Neural cell (in vitro differentiated cells): ENCODE measurements at regions not wholly inside any gene's neighbourhood (a gene's known extent, or its start where the extent isn't known, plus 50 kb on each side); places are given as distances from the start of the nearest gene placed in this dataset.

Experiments
- H2AFZ ChIP-seq: fragments of 200-600, 300-800 bp; sonication (generic), shearing (Covaris generic); 2 replicates; pipeline ENCODE4 v1.6.0; 2014; ENCODE audit warnings: low read depth, mild to moderate bottlenecking, antibody characterized with exemption, low read length, moderate library complexity
- H3F3A ChIP-seq: fragments of 200-600 bp; shearing (Covaris generic); 2 replicates; pipeline ENCODE4 v1.6.1; 2016; ENCODE audit warnings: mild to moderate bottlenecking, moderate library complexity, mixed read lengths, antibody characterized with exemption, low read length; ENCODE audit not compliant: insufficient read depth, poor library complexity, severe bottlenecking
- H3K27ac ChIP-seq: fragments of 200-600, 300-800 bp; sonication (generic), shearing (Covaris generic); 2 replicates; pipeline ENCODE4 v1.5.1; 2014; ENCODE audit warnings: mild to moderate bottlenecking, low read length, moderate library complexity
- H3K27me3 ChIP-seq: fragments of 300-800, 200-600 bp; sonication (generic), shearing (Covaris generic); 2 replicates; pipeline ENCODE4 v1.6.0; 2014; ENCODE audit warnings: mild to moderate bottlenecking, low read depth, low read length, moderate library complexity; ENCODE audit not compliant: insufficient read depth
- H3K36me3 ChIP-seq: fragments of 300-800, 200-600 bp; sonication (generic), shearing (Covaris generic); 2 replicates; pipeline ENCODE4 v1.5.1; 2014; ENCODE audit warnings: mild to moderate bottlenecking, antibody characterized with exemption, low read length, moderate library complexity; ENCODE audit not compliant: insufficient read depth
- H3K4me2 ChIP-seq: fragments of 300-800, 200-600 bp; sonication (generic), shearing (Covaris generic); 2 replicates; pipeline ENCODE4 v1.6.0; 2014; ENCODE audit warnings: mild to moderate bottlenecking, low read length
- H3K4me3 ChIP-seq: fragments of 300-800, 200-600 bp; sonication (generic), shearing (Covaris generic); 2 replicates; pipeline ENCODE4 v1.5.1; 2014; ENCODE audit warnings: mild to moderate bottlenecking, low read length, moderate library complexity
- H3K79me2 ChIP-seq: fragments of 200-600 bp; shearing (Covaris generic); replicated peaks from 2 replicates; pipeline ENCODE4 v1.6.0; 2014; ENCODE audit warnings: mild to moderate bottlenecking, low read length, moderate library complexity; ENCODE audit not compliant: insufficient read depth
- H3K9ac ChIP-seq: fragments of 300-800, 200-600 bp; sonication (generic), shearing (Covaris generic); 2 replicates; pipeline ENCODE4 v1.6.1; 2016; ENCODE audit warnings: mild to moderate bottlenecking, low read length, mixed read lengths
- H3K9me2 ChIP-seq: fragments of 200-600 bp; shearing (Covaris generic); 2 replicates; pipeline ENCODE4 v1.6.1; 2016; ENCODE audit warnings: mild to moderate bottlenecking, low read length, mixed read lengths; ENCODE audit not compliant: insufficient read depth
- H3K9me3 ChIP-seq: fragments of 200-600, 300-800 bp; sonication (generic), shearing (Covaris generic); 2 replicates; pipeline ENCODE4 v1.6.1; 2016; ENCODE audit warnings: mild to moderate bottlenecking, mixed run types, low read length, moderate library complexity, mixed read lengths
- H4K20me1 ChIP-seq: fragments of 200-600 bp; shearing (Covaris generic); 2 replicates; pipeline ENCODE4 v1.6.1; 2016; ENCODE audit warnings: mild to moderate bottlenecking, mixed run types; ENCODE audit not compliant: insufficient read depth
- CTCF ChIP-seq: fragments of 450-650 bp; IDR thresholded peaks from 2 replicates; pipeline ENCODE4 v1.5.1; 2014; ENCODE audit warnings: antibody characterized with exemption, mild to moderate bottlenecking, moderate library complexity; ENCODE audit not compliant: poor library complexity, severe bottlenecking
- EP300 ChIP-seq: fragments of 450-650 bp; conservative IDR thresholded peaks from 2 replicates; pipeline ENCODE4 v1.6.1; 2014; ENCODE audit warnings: antibody characterized with exemption, mild to moderate bottlenecking, moderate library complexity; ENCODE audit not compliant: poor library complexity, severe bottlenecking
- EZH2 ChIP-seq: fragments of 200-600, 300-800 bp; shearing (Covaris generic), sonication (generic); IDR thresholded peaks from 2 replicates; pipeline ENCODE4 v1.6.1; 2014; ENCODE audit warnings: antibody characterized with exemption, low read length, borderline replicate concordance, mild to moderate bottlenecking; ENCODE audit not compliant: insufficient read depth, poor library complexity, severe bottlenecking
- MXI1 ChIP-seq: fragments of 450-650 bp; conservative IDR thresholded peaks from 2 replicates; pipeline ENCODE4 v1.6.1; 2014; ENCODE audit warnings: antibody characterized with exemption, mild to moderate bottlenecking; ENCODE audit not compliant: poor library complexity, severe bottlenecking
- POLR2AphosphoS5 ChIP-seq: IDR thresholded peaks from 2 replicates; pipeline ENCODE4 v1.6.1; 2012
- RAD21 ChIP-seq: fragments of 450-650 bp; conservative IDR thresholded peaks from 2 replicates; pipeline ENCODE4 v1.6.1; 2014; ENCODE audit warnings: antibody characterized with exemption, mild to moderate bottlenecking, moderate library complexity
- REST ChIP-seq: IDR thresholded peaks from 2 replicates; pipeline ENCODE4 v1.6.1; 2012; ENCODE audit warnings: borderline replicate concordance
- SMC3 ChIP-seq: fragments of 450-650 bp; conservative IDR thresholded peaks from 2 replicates; pipeline ENCODE4 v1.6.1; 2014; ENCODE audit warnings: antibody characterized with exemption, mild to moderate bottlenecking, moderate library complexity; ENCODE audit not compliant: poor library complexity
- TAF1 ChIP-seq: IDR thresholded peaks from 2 replicates; pipeline ENCODE4 v1.6.1; 2012; ENCODE audit warnings: low read depth

- no peak overlapping the region for H2AFZ ChIP-seq
- H3K9me3 ChIP-seq: no peaks in the 10 kb centered on the region
- H4K20me1 ChIP-seq: no peaks in the 10 kb centered on the region
- no peaks in the 10 kb centered on the region for H3F3A ChIP-seq
- no peak overlapping the region for H3K9ac ChIP-seq
- no peaks in the 10 kb centered on the region for H3K9me2 ChIP-seq
- TF ChIP-seq RAD21: no peak
- TF ChIP-seq SMC3: no peak
- no peak for TF ChIP-seq CTCF
- no peak for TF ChIP-seq EP300
- no peak for TF ChIP-seq MXI1
- no peak for TF ChIP-seq REST
- no peak for TF ChIP-seq POLR2AphosphoS5
- TF ChIP-seq TAF1: no peak
- no peak for TF ChIP-seq EZH2
- no peak overlapping the region for H3K27ac ChIP-seq
- H3K27me3 ChIP-seq: no peaks in the 10 kb centered on the region
- no peak overlapping the region for H3K4me3 ChIP-seq
- H3K36me3 ChIP-seq: no peaks in the 10 kb centered on the region
- H3K4me2 ChIP-seq: no peak overlapping the region
- H3K79me2 ChIP-seq: no peaks in the 10 kb centered on the region
These were observed 196.2 kb downstream of the DEPDC1B start for GRCh38 chr5:60503771-60504170.

GRCh38 chr5:60497706-60498500 lies 202.1 kb downstream of the DEPDC1B start:
- Histone ChIP-seq H3F3A (no peaks in the 10 kb centered on the region), H3K9me2 (no peaks in the 10 kb centered on the region), H3K27ac (no peak overlapping the region), H3K36me3 (no peaks in the 10 kb centered on the region), H3K4me3 (no peak overlapping the region), H2AFZ (no peak overlapping the region), H3K9me3 (no peaks in the 10 kb centered on the region), H3K4me2 (no peak overlapping the region), H3K79me2 (no peaks in the 10 kb centered on the region), H3K27me3 (no peaks in the 10 kb centered on the region), H4K20me1 (no peaks in the 10 kb centered on the region), H3K9ac (no peak overlapping the region)
- TF ChIP-seq SMC3: no peak
- no peak for TF ChIP-seq EP300
- TF ChIP-seq EZH2: no peak
- TF ChIP-seq POLR2AphosphoS5: no peak
- TF ChIP-seq MXI1: no peak
- no peak for TF ChIP-seq RAD21
